H9 (cell line): ENCODE measurements at regions not wholly inside any gene's neighbourhood (a gene's known extent, or its start where the extent isn't known, plus 50 kb on each side); places are given as distances from the start of the nearest gene placed in this dataset.

Source experiments
- DNase-seq: peaks from one replicate; pipeline ENCODE4 v3.0.0-alpha.2; 2017
- H2AFZ ChIP-seq: one replicate; pipeline ENCODE4 v1.6.1; 2013; ENCODE audit warnings: mild to moderate bottlenecking, low read length, control low read depth, moderate library complexity
- H2AK5ac ChIP-seq: 2 replicates; pipeline ENCODE4 v1.6.1; 2013; ENCODE audit warnings: low read length, control low read depth, mixed read lengths; ENCODE audit not compliant: insufficient read length
- H2BK120ac ChIP-seq: one replicate; pipeline ENCODE4 v1.6.1; 2013; ENCODE audit warnings: low read depth, mild to moderate bottlenecking, low read length, control low read depth, inconsistent platforms; ENCODE audit not compliant: poor library complexity, severe bottlenecking
- H2BK12ac ChIP-seq: 2 replicates; pipeline ENCODE4 v1.6.1; 2013; ENCODE audit warnings: low read length, control low read depth, mixed read lengths, low read depth; ENCODE audit not compliant: insufficient read length
- H2BK15ac ChIP-seq: 2 replicates; pipeline ENCODE4 v1.6.1; 2013; ENCODE audit warnings: low read depth, low read length, control low read depth
- H2BK20ac ChIP-seq: one replicate; pipeline ENCODE4 v1.6.1; 2013; ENCODE audit warnings: low read depth, mild to moderate bottlenecking, low read length, control low read depth, inconsistent platforms; ENCODE audit not compliant: poor library complexity, severe bottlenecking
- H2BK5ac ChIP-seq: 2 replicates; pipeline ENCODE4 v1.6.1; 2013; ENCODE audit warnings: low read length, control low read depth, mixed read lengths; ENCODE audit not compliant: insufficient read length
- H3K14ac ChIP-seq: 2 replicates; pipeline ENCODE4 v1.6.1; 2013; ENCODE audit warnings: low read length, control low read depth; ENCODE audit not compliant: insufficient read depth
- H3K18ac ChIP-seq: 2 replicates; pipeline ENCODE4 v1.6.1; 2013; ENCODE audit warnings: low read depth, mild to moderate bottlenecking, mixed read lengths, low read length, control low read depth; ENCODE audit not compliant: insufficient read length
- H3K23ac ChIP-seq: 2 replicates; pipeline ENCODE4 v1.6.1; 2013; ENCODE audit warnings: low read length, control low read depth, mixed read lengths, low read depth; ENCODE audit not compliant: insufficient read length
- H3K23me2 ChIP-seq: 2 replicates; pipeline ENCODE4 v1.6.1; 2013; ENCODE audit warnings: low read depth, mild to moderate bottlenecking, mixed read lengths, low read length, control low read depth; ENCODE audit not compliant: insufficient read length, poor library complexity, severe bottlenecking
- H3K27ac ChIP-seq: 2 replicates; pipeline ENCODE4 v1.5.1; 2013; ENCODE audit warnings: low read length, control low read depth, mixed read lengths, low read depth; ENCODE audit not compliant: insufficient read length
- H3K27me3 ChIP-seq: 2 replicates; pipeline ENCODE4 v1.6.1; 2013; ENCODE audit warnings: low read length, control low read depth, inconsistent platforms; ENCODE audit not compliant: insufficient read depth
- H3K4ac ChIP-seq: 2 replicates; pipeline ENCODE4 v1.6.1; 2013; ENCODE audit warnings: low read depth, mild to moderate bottlenecking, control low read depth, inconsistent platforms, low read length, moderate library complexity
- H3K4me1 ChIP-seq: 2 replicates; pipeline ENCODE4 v1.6.1; 2013; ENCODE audit warnings: low read length, control low read depth, inconsistent platforms; ENCODE audit not compliant: insufficient read depth
- H3K4me2 ChIP-seq: 2 replicates; pipeline ENCODE4 v1.6.1; 2013; ENCODE audit warnings: low read length, control low read depth, mixed read lengths; ENCODE audit not compliant: insufficient read length, insufficient read depth
- H3K56ac ChIP-seq: 2 replicates; pipeline ENCODE4 v1.6.1; 2013; ENCODE audit warnings: low read depth, mild to moderate bottlenecking, mixed read lengths, low read length, control low read depth; ENCODE audit not compliant: insufficient read length
- H3K79me1 ChIP-seq: 2 replicates; pipeline ENCODE4 v1.6.1; 2013; ENCODE audit warnings: low read depth, mild to moderate bottlenecking, moderate library complexity, low read length, control low read depth, inconsistent platforms; ENCODE audit not compliant: insufficient read depth, poor library complexity, severe bottlenecking
- H3K79me2 ChIP-seq: 2 replicates; pipeline ENCODE4 v1.6.1; 2013; ENCODE audit warnings: low read length, control low read depth, inconsistent platforms; ENCODE audit not compliant: insufficient read depth
- H3K9ac ChIP-seq: 2 replicates; pipeline ENCODE4 v1.6.1; 2013; ENCODE audit warnings: low read length, control low read depth, mixed read lengths; ENCODE audit not compliant: insufficient read length; ENCODE audit errors: extremely low read depth
- H3K9me3 ChIP-seq: one replicate; pipeline ENCODE4 v1.6.1; 2013; ENCODE audit warnings: low read depth, low read length, inconsistent platforms; ENCODE audit not compliant: control insufficient read depth
- H3T11ph ChIP-seq: one replicate; pipeline ENCODE4 v1.6.1; 2013; ENCODE audit warnings: mild to moderate bottlenecking, low read length, control low read depth, inconsistent platforms
- H4K20me1 ChIP-seq: one replicate; pipeline ENCODE4 v1.6.1; 2013; ENCODE audit not compliant: control insufficient read depth, insufficient read length, insufficient read depth
- H4K5ac ChIP-seq: 2 replicates; pipeline ENCODE4 v1.6.1; 2013; ENCODE audit warnings: low read depth, mild to moderate bottlenecking, mixed read lengths, low read length, control low read depth; ENCODE audit not compliant: insufficient read length
- H4K8ac ChIP-seq: replicated peaks from 2 replicates; pipeline ENCODE4 v1.6.1; 2013; ENCODE audit warnings: low read length, control low read depth, mixed read lengths, low read depth; ENCODE audit not compliant: insufficient read length
- H4K91ac ChIP-seq: 2 replicates; pipeline ENCODE4 v1.6.1; 2013; ENCODE audit warnings: low read depth, mild to moderate bottlenecking, moderate library complexity, mixed read lengths, low read length, control low read depth; ENCODE audit not compliant: insufficient read length
- H3K27ac Mint-ChIP-seq, 3 experiments: 2 replicates in 2 of 3; 3 replicates in 1 of 3; pipeline ENCODE4 v1.8.0; 2020 to 2021; ENCODE audit warnings: mixed read lengths in 3 of 3, mild to moderate bottlenecking in 1 of 3, moderate library complexity in 1 of 3
- H3K27me3 Mint-ChIP-seq: 2 replicates; pipeline ENCODE4 v1.8.0; 2021; ENCODE audit warnings: low read depth, mild to moderate bottlenecking, moderate library complexity, mixed read lengths
- H3K36me3 Mint-ChIP-seq, 3 experiments: 2 replicates in 2 of 3; 3 replicates in 1 of 3; pipeline ENCODE4 v1.8.0; 2020 to 2021; ENCODE audit warnings: low read depth in 3 of 3, mixed read lengths in 3 of 3; ENCODE audit not compliant: insufficient read depth in 1 of 3
- H3K4me1 Mint-ChIP-seq, 2 experiments: 2 replicates each; pipeline ENCODE4 v1.8.0; 2020; ENCODE audit warnings: mixed read lengths in 2 of 2
- H3K4me3 Mint-ChIP-seq, 2 experiments: 2 replicates in 1 of 2; 3 replicates in 1 of 2; pipeline ENCODE4 v1.8.0; 2020 to 2021; ENCODE audit warnings: mild to moderate bottlenecking in 2 of 2, mixed read lengths in 2 of 2, moderate library complexity in 1 of 2
- H3K9me3 Mint-ChIP-seq, 2 experiments: 2 replicates in 1 of 2; 3 replicates in 1 of 2; pipeline ENCODE4 v1.8.0; 2020; ENCODE audit warnings: mild to moderate bottlenecking in 2 of 2, mixed read lengths in 2 of 2, moderate library complexity in 1 of 2
- CTCF ChIP-seq: fragments of 200-600 bp; sonication (generic); conservative IDR thresholded peaks from 3 replicates; pipeline ENCODE4 v1.8.0; 2021; ENCODE audit warnings: antibody characterized with exemption, mild to moderate bottlenecking
- WGBS: extraction: QIAGEN DNeasy Blood & Tissue Kit; methylation state at CpG from one replicate; pipeline ENCODE4 v1.1.7; 2013; ENCODE audit warnings: missing lambda C conversion rate, low lambda C conversion rate, mixed read lengths; ENCODE audit not compliant: insufficient read length; ENCODE audit errors: extremely low coverage; 5-methylcytosine and 5-hydroxymethylcytosine counted together

GRCh38 chr3:64905906-64906410 lies 218.2 kb upstream of the ADAMTS9 start:
- Histone ChIP-seq H2BK15ac (no peak overlapping the region), H3K14ac (no peak overlapping the region), H2AK5ac (no peak overlapping the region), H3K9me3 (no peaks in the 10 kb centered on the region), H4K91ac (no peak overlapping the region), H4K20me1 (no peaks in the 10 kb centered on the region), H4K5ac (no peak overlapping the region), H3K18ac (no peak overlapping the region), H2BK20ac (no peak overlapping the region), H2BK120ac (no peak overlapping the region), H3K27ac (no peak overlapping the region), H3K23me2 (no peaks in the 10 kb centered on the region), H3K56ac (no peak overlapping the region), H3K23ac (no peak overlapping the region), H3K9ac (no peak overlapping the region), H2BK12ac (no peak overlapping the region), H3K4me2 (no peak overlapping the region), H3K27me3 (no peaks in the 10 kb centered on the region), H3K4me1 (peaks cover 3% of the 10 kb centered on the region; the same call in 1 of the 2 replicates), H3K79me1 (no peaks in the 10 kb centered on the region), H2AFZ (no peak overlapping the region), H4K8ac (no peak overlapping the region), H3K79me2 (0 out of 2 replicates have a peak, but pooled peaks cover 1% of the 10 kb centered on the region), H2BK5ac (no peak overlapping the region), H3K4ac (no peak overlapping the region), H3T11ph (no peak overlapping the region)
- no peak for DNase-seq
- Mint-ChIP-seq H3K4me3 (no peak overlapping the region), H3K4me1 (peaks cover 47 to 50% of the 10 kb centered on the region in 2 experiments), H3K27ac (no peak overlapping the region; a peak in 1 of 7 replicates), H3K27me3 (no peaks in the 10 kb centered on the region), H3K36me3 (no peaks in the 10 kb centered on the region; a peak in 1 of 7 replicates), H3K9me3 (no peaks in the 10 kb centered on the region)
- TF ChIP-seq CTCF = no peak
- no CpG with 5 or more reads among the region's 7 CpGs for WGBS
